GM19438 (cell line): ENCODE measurements at regions not wholly inside any gene's neighbourhood (a gene's known extent, or its start where the extent isn't known, plus 50 kb on each side); places are given as distances from the start of the nearest gene placed in this dataset.
"Not testable (repeated sequence)": the region's sequence is repeated elsewhere in the genome, so short reads cannot be mapped to it uniquely, and the experiment has no call there.

Source experiments
- ATAC-seq: cut with Tn5 transposase; IDR thresholded peaks from one replicate; pipeline ENCODE4 v1.9.1; 2021; ENCODE audit warnings: low read depth; ENCODE audit not compliant: unreplicated experiment

DNA sequence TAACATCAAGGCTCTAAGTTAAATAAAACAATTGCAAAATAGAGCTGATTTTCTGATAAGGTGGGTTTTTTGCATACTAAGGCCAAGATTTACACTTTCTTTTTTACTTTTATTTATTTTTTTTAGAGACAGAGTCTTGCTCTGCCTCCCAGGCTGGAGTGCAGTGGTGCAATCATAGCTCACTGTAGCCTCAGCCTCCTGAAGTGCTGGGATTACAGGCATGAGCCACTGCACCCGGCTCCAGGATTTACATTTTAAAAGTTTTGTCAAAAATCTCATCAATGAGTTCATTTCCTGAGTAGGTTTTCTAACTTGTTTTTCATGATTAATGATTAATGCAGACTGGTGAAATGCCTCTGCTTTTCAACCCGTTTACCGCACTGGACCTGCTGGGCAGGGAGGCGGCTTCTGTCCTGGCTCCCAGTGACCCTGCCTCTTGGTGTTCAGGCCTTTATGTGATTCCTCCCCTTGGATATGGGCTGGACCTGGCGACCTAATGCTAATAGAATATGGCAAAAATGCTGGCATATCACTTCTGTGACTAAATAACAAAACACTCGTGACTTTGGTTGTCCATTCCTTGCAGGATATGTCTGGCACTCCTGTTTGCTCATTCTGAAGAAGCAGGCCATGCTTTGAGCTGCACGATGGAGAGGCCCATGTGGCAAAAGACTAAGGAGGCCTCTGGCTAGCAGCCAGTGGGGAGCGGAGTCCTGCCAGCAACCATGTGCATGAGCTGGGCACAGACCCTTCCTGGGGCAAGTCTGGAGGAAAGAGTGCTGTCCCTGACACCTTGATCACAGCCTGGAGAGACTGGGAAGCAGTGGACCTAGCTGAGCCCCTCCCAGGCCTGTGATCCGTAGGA is 72.2 kb upstream of the PTCH1 start:
- no peak for ATAC-seq

- no peak for ATAC-seq
Measured at GRCh38 chr9:95587021-95587964, 70.5 kb upstream of the PTCH1 start.

- no peak for ATAC-seq
Measured at GRCh38 chr9:95586326-95586725, 69.6 kb upstream of the PTCH1 start.

DNA sequence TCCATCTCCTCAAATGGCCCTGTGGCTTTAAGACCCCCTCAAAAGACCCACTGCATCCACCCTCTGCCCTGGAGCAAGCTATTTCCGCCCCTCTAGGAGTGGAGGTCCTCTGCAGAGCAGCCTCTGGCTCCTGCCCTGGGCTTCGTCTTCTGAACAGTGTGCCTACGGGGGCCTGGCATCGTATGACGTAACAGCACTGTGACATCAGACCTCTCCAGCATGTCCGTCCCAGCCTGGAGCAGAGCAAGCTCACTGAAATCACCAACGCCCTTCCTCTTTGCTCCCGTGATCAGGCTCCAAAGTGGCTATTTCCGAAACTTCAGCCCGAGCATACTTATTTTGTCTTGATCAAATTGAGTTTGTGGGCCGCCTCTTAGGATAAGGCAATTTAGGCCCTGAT is 69.1 kb upstream of the PTCH1 start:
- ATAC-seq, result no peak

- no peak for ATAC-seq
Measured at GRCh38 chr9:95584176-95584575, 67.4 kb upstream of the PTCH1 start.

DNA sequence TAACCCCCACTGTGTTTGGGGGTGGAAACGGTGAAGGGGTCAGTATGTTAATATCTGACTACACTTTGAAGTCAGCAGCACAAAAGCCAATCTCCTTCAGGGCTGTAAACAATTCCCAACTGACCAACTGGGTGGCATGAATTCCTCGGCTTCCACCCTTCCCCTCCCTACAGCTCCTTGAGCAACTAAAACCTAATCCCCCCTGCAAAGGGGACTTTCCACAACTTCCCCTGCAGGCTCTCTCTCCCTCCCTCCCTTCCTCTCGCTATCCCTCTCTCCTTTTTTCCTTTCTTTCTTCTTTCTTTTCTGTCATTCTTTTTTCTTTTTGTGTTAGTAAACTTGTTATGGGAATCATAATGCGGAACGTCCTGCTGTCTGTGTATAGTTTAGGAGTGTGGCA is 65.1 kb upstream of the PTCH1 start:
- no peak for ATAC-seq

DNA sequence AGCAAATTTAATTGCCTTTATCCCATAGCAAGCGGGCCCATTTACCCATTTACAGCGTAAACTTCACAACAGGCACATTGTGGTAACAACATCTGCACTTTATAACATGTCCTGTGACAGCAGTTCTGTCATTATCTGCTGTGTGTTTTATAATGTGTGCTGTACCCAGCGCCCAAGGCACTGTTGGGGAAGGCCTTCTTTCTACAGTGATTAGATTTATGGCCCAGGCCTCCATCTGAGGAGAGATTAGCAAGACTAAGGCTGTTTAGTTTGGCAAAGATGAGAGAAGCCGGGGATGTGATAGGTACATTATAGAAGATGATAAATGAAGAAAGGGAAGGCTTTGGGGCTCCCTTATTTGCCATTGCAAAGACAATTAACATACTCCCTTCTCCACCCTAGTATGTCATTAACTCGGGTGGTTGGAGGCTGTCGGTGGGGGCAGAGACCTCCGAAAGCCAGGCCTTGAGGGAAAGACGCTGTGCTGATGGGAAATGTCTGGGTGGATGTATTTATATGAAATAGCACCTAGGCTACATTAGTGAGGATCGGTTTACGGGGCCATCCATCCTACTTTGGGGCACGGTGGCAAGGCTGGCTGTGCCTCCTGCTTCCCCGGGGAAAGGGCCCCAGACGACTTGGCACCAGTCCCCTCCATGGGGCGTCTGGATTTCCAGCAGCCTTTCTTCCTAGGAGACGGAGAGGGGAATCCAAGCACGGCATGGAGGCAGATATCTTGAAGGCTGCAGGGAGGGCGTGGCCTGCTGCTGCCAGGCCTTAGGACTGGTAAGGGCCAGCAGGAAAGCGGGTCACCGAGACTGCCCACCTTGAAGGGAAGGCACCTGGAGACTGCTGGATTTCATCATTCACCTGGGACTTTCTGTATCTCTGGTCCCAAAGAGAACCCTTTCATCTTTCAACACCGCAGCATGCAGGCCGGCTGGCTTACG is 64.3 kb upstream of the PTCH1 start:
- no peak for ATAC-seq

DNA sequence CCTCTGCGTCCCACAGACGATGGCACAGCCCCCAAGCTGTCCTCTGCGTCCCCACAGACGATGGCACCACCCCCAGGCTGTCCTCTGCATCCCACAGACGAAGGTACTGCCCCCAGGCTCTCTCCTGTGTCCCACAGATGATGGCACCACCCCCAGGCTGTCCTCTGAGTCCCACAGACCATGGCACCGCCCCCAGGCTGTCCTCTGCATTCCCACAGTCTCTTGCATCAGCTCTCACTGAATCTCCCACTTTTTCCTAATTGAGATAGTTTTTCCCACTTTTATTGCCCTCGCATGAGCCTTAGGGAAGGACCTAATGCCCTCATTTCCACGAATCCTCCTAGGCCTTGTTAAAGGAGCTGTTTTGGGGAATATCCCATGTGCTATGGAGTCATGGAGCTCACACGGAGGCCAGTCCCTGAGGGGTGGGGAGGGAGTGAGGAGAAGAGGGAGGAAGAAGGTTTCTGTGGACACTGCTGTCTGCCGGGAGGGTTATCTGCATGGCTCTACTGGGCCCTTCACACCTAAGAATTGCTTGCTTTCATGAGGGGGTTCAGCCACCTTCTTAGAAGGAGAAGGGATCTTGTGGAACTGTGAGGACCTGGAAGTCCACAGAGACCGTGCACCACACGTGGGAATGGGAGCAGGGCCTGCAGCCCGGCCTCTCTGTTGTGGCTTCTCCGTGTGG is 58.2 kb upstream of the PTCH1 start:
- ATAC-seq, result no peak

DNA sequence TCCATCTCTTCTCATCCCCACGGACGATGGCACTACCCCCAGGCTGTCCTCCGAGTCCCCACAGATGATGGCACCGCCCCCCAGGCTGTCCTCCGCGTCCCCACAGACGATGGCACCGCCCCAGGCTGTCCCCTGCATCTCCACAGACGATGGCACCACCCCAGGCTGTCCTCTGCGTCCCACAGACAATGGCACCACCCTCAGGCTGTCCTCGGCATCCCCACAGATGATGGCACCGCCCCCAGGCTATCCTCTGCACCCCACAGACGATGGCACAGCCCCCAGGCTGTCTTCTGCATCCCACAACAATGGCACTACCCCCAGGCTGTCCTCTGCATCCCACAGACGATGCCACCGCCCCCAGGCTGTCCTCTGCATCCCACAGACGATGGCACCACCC is 57.4 kb upstream of the PTCH1 start:
- ATAC-seq, result no peak

GRCh38 chr9:95573463-95573862 is 56.7 kb upstream of the PTCH1 start:
- no peak for ATAC-seq

DNA sequence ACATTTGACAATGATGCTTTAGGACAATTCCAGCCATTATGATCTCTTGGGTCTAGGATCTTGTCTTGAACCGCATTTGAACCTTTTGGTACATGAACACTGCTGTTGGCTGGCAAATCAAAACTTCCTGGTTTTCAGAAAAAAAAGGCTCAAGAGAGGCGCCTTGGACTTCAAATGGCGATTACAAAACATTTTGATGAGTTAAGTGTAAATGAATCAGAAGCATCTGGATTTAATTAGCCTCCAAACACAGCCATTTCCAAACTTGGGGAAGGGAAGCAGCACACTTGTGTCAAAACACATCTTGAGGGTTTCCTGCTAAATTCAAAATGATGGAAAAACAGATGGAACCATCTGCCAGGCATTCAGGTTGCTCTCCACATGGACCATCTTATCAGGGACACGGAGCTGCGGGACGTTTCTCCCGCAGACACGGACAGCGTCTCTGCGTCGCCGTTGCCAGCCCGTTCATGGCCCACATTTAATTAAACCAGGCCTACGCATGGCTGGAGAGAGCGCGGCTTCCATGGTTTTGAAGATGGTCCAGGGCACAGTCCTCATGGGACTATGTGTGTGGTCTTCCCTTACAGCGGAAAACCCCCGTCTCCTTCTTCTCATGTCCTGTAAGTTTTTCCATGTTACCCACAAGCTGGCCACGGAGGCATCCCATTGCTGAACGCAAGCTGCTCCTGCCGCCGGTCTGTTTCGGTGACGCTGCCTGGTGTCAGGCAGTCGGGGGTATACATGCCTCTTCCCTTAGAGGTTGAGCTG is 55.8 kb upstream of the PTCH1 start:
- ATAC-seq, result no peak

DNA sequence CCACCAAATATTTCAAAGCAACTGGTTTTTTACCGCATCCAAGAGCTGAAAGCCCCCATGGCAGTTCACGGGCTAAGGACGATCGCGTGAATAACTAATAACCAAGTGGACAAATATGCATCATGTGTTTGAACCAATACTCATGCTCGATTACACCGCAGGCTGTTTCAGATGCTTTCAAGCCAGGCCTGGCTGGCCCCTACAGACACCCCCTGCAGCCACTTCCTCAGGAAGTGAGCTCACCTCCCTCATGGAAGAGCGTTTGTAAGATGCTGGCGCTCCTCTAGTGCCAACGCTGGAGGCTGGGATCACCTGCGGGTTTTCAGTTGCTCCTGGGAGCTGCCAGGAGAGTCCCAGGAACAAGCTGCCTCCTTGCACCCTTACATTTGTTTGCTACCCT is 53.9 kb upstream of the PTCH1 start:
- no peak for ATAC-seq

DNA sequence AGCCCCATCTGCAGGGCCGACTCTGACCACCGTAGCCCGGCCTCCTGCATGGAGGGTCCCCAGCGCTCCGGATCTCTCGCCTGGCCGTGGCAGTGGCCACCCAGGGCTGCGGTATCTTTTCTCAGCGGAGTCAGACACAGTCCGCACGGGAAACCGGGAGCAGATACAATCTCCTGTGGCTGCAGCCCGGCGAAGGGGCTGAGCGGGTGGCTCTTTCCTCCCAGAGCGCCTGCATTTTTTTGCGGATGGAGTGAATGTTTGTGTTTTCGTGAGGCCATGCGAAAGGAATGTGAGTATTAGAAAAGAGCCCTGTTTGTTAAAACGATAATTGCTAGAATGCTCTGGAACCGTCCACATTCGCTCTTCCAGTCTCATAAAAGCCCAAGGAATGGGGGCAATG is 53.4 kb upstream of the PTCH1 start:
- ATAC-seq, result no peak

DNA sequence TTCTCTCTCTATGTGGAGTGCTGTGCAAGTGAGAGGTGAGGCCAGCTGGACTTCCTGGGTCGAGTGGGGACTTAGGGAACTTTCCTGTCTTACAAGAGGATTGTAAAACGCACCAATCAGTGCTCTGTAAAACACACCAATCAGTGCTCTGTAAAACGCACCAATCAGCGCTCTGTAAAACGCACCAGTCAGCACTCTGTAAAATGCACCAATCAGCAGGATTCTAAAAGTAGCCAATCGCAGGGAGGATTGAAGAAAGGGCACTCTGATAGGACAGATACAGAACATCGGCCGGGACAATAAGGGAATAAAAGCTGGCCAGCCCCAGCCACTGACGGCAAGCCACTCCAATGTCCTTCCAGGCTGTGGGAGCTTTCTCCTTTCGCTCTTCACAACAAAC is 52.0 kb upstream of the PTCH1 start:
- ATAC-seq, result not testable (repeated sequence)
